ENCODE measurements at regions not wholly inside any gene's neighbourhood (a gene's known extent, or its start where the extent isn't known, plus 50 kb on each side); places are given as distances from the start of the nearest gene placed in this dataset.

GRCh38 chr7:17129218-17129617, 169.2 kb upstream of the AHR start:
- DNase-seq, result no peak

GRCh38 chr7:17130281-17131059, 168.0 kb upstream of the AHR start:
- DNase-seq, result peak; percentile 33 to 47

GRCh38 chr7:17131060-17131345, 167.4 kb upstream of the AHR start:
- DNase-seq, result no peak

- DNase-seq, result no peak
These were observed 166.3 kb upstream of the AHR start for GRCh38 chr7:17131983-17132655.

GRCh38 chr7:17132726-17133125, 165.7 kb upstream of the AHR start:
- no peak for DNase-seq

- no peak for DNase-seq
These were observed 164.5 kb upstream of the AHR start for GRCh38 chr7:17133977-17134376.

- DNase-seq, result no peak
These were observed 163.7 kb upstream of the AHR start for GRCh38 chr7:17134786-17135185.

- DNase-seq, result no peak
These were observed 162.3 kb upstream of the AHR start for GRCh38 chr7:17136126-17136525.

- no peak for DNase-seq
These were observed 159.4 kb upstream of the AHR start for GRCh38 chr7:17139081-17139480.

- no peak for DNase-seq
These were observed 158.0 kb upstream of the AHR start for GRCh38 chr7:17140406-17140805.

GRCh38 chr7:17142831-17143541, 155.5 kb upstream of the AHR start:
- no peak for DNase-seq

GRCh38 chr7:17144322-17144721, 154.1 kb upstream of the AHR start:
- no peak for DNase-seq

GRCh38 chr7:17146621-17147020, 151.8 kb upstream of the AHR start:
- DNase-seq, result no peak

GRCh38 chr7:17147409-17147808, 151.0 kb upstream of the AHR start:
- no peak for DNase-seq

GRCh38 chr7:17150018-17150417, 148.4 kb upstream of the AHR start:
- no peak for DNase-seq

- DNase-seq, result no peak
These were observed 145.7 kb upstream of the AHR start for GRCh38 chr7:17152721-17153120.

GRCh38 chr7:17153536-17153935, 144.9 kb upstream of the AHR start:
- no peak for DNase-seq

GRCh38 chr7:17155529-17155928, 142.9 kb upstream of the AHR start:
- DNase-seq, result no peak

- no peak for DNase-seq
These were observed 140.2 kb upstream of the AHR start for GRCh38 chr7:17158261-17158660.

- DNase-seq, result no peak
These were observed 138.9 kb upstream of the AHR start for GRCh38 chr7:17159500-17160037.

- no peak for DNase-seq
These were observed 131.6 kb upstream of the AHR start for GRCh38 chr7:17166824-17167379.

- no peak for DNase-seq
These were observed 130.0 kb upstream of the AHR start for GRCh38 chr7:17168416-17168815.

- no peak for DNase-seq
These were observed 127.0 kb upstream of the AHR start for GRCh38 chr7:17171427-17171826.
